NCI-H2196 treated with DMSO at 0.1 percent for 48 hours (cell line): ENCODE measurements at regions not wholly inside any gene's neighbourhood (a gene's known extent, or its start where the extent isn't known, plus 50 kb on each side); places are given as distances from the start of the nearest gene placed in this dataset.
"Not testable (repeated sequence)": the region's sequence is repeated elsewhere in the genome, so short reads cannot be mapped to it uniquely, and the experiment has no call there.

Experiments
- DNase-seq: peaks from one replicate; lab custom pipeline; 2025; ENCODE audit not compliant: unreplicated experiment; lab: John Stamatoyannopoulos, UW

GRCh38 chr11:44361813-44362212 is 51.9 kb upstream of the ALX4 start:
- DNase-seq: no peak

- DNase-seq: no peak
Observed at GRCh38 chr11:44363116-44363515, 53.2 kb upstream of the ALX4 start.

- no peak for DNase-seq
Observed at GRCh38 chr11:44364596-44364995, 54.7 kb upstream of the ALX4 start.

- no peak for DNase-seq
Observed at GRCh38 chr11:44365616-44366015, 55.7 kb upstream of the ALX4 start.

GRCh38 chr11:44366026-44366425 is 56.1 kb upstream of the ALX4 start:
- DNase-seq: no peak

GRCh38 chr11:44366741-44367140 is 56.8 kb upstream of the ALX4 start:
- DNase-seq: no peak

GRCh38 chr11:44367452-44367851 is 57.5 kb upstream of the ALX4 start:
- DNase-seq: no peak

- DNase-seq: no peak
Observed at GRCh38 chr11:44368886-44369285, 58.9 kb upstream of the ALX4 start.

GRCh38 chr11:44371042-44371441 is 61.1 kb upstream of the ALX4 start:
- DNase-seq: not testable (repeated sequence)

GRCh38 chr11:44371706-44372105 is 61.8 kb upstream of the ALX4 start:
- no peak for DNase-seq

- DNase-seq: no peak
Observed at GRCh38 chr11:44372989-44373388, 63.0 kb upstream of the ALX4 start.

- DNase-seq: no peak
Observed at GRCh38 chr11:44374001-44374400, 64.1 kb upstream of the ALX4 start.

GRCh38 chr11:44376423-44376822 is 66.5 kb upstream of the ALX4 start:
- DNase-seq: no peak

GRCh38 chr11:44377121-44377520 is 67.2 kb upstream of the ALX4 start:
- no peak for DNase-seq

- DNase-seq: no peak
Observed at GRCh38 chr11:44377914-44378321, 68.0 kb upstream of the ALX4 start.

- peak; percentile 85 for DNase-seq
Observed at GRCh38 chr11:44379141-44380008, 69.4 kb upstream of the ALX4 start.

- no peak for DNase-seq
Observed at GRCh38 chr11:44380009-44380313, 70.0 kb upstream of the ALX4 start.

- DNase-seq: no peak
Observed at GRCh38 chr11:44380820-44381219, 70.9 kb upstream of the ALX4 start.

GRCh38 chr11:44381261-44381660 is 71.3 kb upstream of the ALX4 start:
- no peak for DNase-seq

GRCh38 chr11:44382118-44382517 is 72.2 kb upstream of the ALX4 start:
- DNase-seq: no peak

- no peak for DNase-seq
Observed at GRCh38 chr11:44382656-44383240, 72.8 kb upstream of the ALX4 start.

- no peak for DNase-seq
Observed at GRCh38 chr11:44383246-44383645, 73.3 kb upstream of the ALX4 start.

- DNase-seq: no peak
Observed at GRCh38 chr11:44387415-44387814, 77.5 kb upstream of the ALX4 start.
